SK-N-SH treated with all-trans-retinoic acid at 6 μM for 48 hours (cell line): ENCODE measurements at regions not wholly inside any gene's neighbourhood (a gene's known extent, or its start where the extent isn't known, plus 50 kb on each side); places are given as distances from the start of the nearest gene placed in this dataset.

Experiments
- ARNTL ChIP-seq: fragments of 450-650 bp; formaldehyde crosslinking; IDR thresholded peaks from 2 replicates; pipeline ENCODE4 v1.5.0; 2020; ENCODE audit warnings: low read depth, mild to moderate bottlenecking, moderate library complexity, borderline replicate concordance
- BACH2 ChIP-seq: fragments of 250-450 bp; sonication (Bioruptor Pico); IDR thresholded peaks from 2 replicates; pipeline ENCODE4 v1.9.0; 2021; ENCODE audit warnings: mild to moderate bottlenecking, borderline replicate concordance
- CREB5 ChIP-seq: fragments of 250-450 bp; sonication (Bioruptor Pico); IDR thresholded peaks from 2 replicates; pipeline ENCODE4 v1.5.1; 2020; ENCODE audit warnings: low read depth, mild to moderate bottlenecking, moderate library complexity
- CSRNP3 ChIP-seq: fragments of 250-450 bp; sonication (Bioruptor Pico); IDR thresholded peaks from 2 replicates; pipeline ENCODE4 v1.5.1; 2021; ENCODE audit warnings: mild to moderate bottlenecking, moderate library complexity
- ISL1 ChIP-seq: fragments of 250-450 bp; sonication (Bioruptor Pico); IDR thresholded peaks from 2 replicates; pipeline ENCODE4 v2.1.2; 2022; ENCODE audit warnings: mild to moderate bottlenecking, moderate library complexity
- SNAI2 ChIP-seq: fragments of 250-450 bp; sonication (Bioruptor Pico); IDR thresholded peaks from 2 replicates; pipeline ENCODE4 v1.5.0; 2020; ENCODE audit warnings: mild to moderate bottlenecking, moderate library complexity
- ZC3H10 ChIP-seq: fragments of 250-450 bp; sonication (Bioruptor Pico); IDR thresholded peaks from 2 replicates; pipeline ENCODE4 v1.5.1; 2021; ENCODE audit warnings: mild to moderate bottlenecking, moderate library complexity
- ZFP3 ChIP-seq: fragments of 250-450 bp; sonication (Bioruptor Pico); IDR thresholded peaks from 2 replicates; pipeline ENCODE4 v1.5.0; 2020; ENCODE audit warnings: mild to moderate bottlenecking, moderate library complexity
- ZNF565 ChIP-seq: fragments of 450-650 bp; formaldehyde crosslinking; conservative IDR thresholded peaks from 2 replicates; pipeline ENCODE4 v1.5.0; 2020; ENCODE audit warnings: low read depth, mild to moderate bottlenecking, moderate library complexity
- ZNF8 ChIP-seq: fragments of 450-650 bp; formaldehyde crosslinking; IDR thresholded peaks from 2 replicates; pipeline ENCODE4 v1.5.0; 2020; ENCODE audit warnings: mild to moderate bottlenecking, moderate library complexity
- TF ChIP-seq, protein P1 (sequence below): fragments of 250-450 bp; sonication (Bioruptor Pico); IDR thresholded peaks from 2 replicates; pipeline ENCODE4 v1.8.0; 2020; ENCODE audit warnings: mild to moderate bottlenecking, moderate library complexity, borderline replicate concordance

DNA sequence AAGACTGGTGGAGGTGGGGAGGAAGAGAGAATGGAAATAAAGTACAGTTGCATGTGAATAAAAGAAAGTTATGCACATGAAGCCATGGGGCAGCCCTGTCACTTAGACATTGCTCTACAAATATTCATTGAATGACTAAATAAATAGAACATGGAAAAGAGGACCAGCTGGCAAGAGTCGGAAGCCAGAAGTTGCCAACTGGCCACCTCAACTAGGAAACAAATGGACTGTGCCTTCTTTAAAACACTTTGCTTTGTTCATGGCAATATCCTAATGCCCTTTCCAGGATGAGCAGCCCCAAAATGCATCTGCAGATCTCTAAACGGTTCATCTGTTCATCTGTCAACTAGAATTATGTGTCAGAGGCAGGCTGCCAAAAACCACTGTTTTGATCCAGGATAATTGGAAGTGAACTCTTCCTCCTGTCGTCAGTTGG lies 157.3 kb downstream of the NOC3L start:
- TF ChIP-seq CREB5 (CRISPR knock-in tag) (no peak), ZC3H10 (CRISPR knock-in tag) (no peak), ARNTL (no peak), SNAI2 (CRISPR knock-in tag) (no peak), ZFP3 (CRISPR knock-in tag) (no peak), ZNF8 (CRISPR knock-in tag) (no peak), ISL1 (peak; percentile 34; the same call in 1 of the 2 replicates), ZNF565 (CRISPR knock-in tag) (no peak), CSRNP3 (CRISPR knock-in tag) (no peak), BACH2 (CRISPR knock-in tag) (no peak)
- TF ChIP-seq, protein P1, sequence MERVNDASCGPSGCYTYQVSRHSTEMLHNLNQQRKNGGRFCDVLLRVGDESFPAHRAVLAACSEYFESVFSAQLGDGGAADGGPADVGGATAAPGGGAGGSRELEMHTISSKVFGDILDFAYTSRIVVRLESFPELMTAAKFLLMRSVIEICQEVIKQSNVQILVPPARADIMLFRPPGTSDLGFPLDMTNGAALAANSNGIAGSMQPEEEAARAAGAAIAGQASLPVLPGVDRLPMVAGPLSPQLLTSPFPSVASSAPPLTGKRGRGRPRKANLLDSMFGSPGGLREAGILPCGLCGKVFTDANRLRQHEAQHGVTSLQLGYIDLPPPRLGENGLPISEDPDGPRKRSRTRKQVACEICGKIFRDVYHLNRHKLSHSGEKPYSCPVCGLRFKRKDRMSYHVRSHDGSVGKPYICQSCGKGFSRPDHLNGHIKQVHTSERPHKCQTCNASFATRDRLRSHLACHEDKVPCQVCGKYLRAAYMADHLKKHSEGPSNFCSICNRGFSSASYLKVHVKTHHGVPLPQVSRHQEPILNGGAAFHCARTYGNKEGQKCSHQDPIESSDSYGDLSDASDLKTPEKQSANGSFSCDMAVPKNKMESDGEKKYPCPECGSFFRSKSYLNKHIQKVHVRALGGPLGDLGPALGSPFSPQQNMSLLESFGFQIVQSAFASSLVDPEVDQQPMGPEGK (CRISPR knock-in tag): no peak
